ENCODE measurements at regions not wholly inside any gene's neighbourhood (a gene's known extent, or its start where the extent isn't known, plus 50 kb on each side); places are given as distances from the start of the nearest gene placed in this dataset.

DNA sequence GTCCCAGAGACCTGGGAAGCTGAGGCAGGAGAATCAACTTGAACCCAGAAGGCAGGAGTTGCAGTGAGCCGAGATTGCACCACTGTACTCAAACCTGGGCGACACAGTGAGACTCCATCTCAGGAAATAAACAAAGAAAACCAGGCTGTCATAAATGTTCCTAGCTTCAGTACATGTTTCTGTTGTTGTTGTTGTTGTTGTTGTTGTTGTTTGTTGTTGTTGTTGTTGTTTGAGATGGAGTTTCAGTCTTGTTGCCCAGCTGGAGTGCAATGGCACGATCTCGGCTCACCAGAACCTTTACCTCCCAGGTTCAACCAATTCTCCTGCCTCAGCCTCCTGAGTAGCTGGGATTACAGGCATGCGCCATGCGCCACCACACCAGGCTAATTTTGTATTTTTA is 452.5 kb downstream of the HS3ST3B1 start:
- Histone ChIP-seq H3K36me3 (ENCODE audit: control insufficient read depth, insufficient read depth, low read length) (no peaks in the 10 kb centered on the region), H3K27ac (ENCODE audit: extremely low read depth, low read depth, low read length) (no peak overlapping the region), H3K4me3 (no peak overlapping the region), H3K27me3 (ENCODE audit: control insufficient read depth in 2 of 2, insufficient read depth in 2 of 2, low read length in 2 of 2) (no peaks in the 10 kb centered on the region), H3K4me1 (replicated peaks in 1 of 2; ENCODE audit: control insufficient read depth in 2 of 2, insufficient read depth in 2 of 2, low read length in 2 of 2) (no peaks in the 10 kb centered on the region), H4K20me1 (replicated peaks; ENCODE audit: control insufficient read depth, insufficient read depth, low read length) (no peaks in the 10 kb centered on the region), H3K79me2 (ENCODE audit: control insufficient read depth, insufficient read depth, low read length) (no peaks in the 10 kb centered on the region), H3K9ac (ENCODE audit: insufficient read depth in 1 of 2, low read depth in 2 of 2, low read length in 2 of 2) (no peak overlapping the region), H3K9me3 (replicated peaks; ENCODE audit: control insufficient read depth, insufficient read depth, low read depth, low read length) (no peaks in the 10 kb centered on the region), H3K9me1 (ENCODE audit: control insufficient read depth, insufficient read depth, low read length) (no peaks in the 10 kb centered on the region), H3K4me2 (ENCODE audit: insufficient read depth, low read length) (no peak overlapping the region), H2AFZ (ENCODE audit: low read depth, low read length) (no peak overlapping the region)
- in situ Hi-C loops (cut with MboI) (no loop called here), intact Hi-C loops (cut with micrococcal nuclease) (no loop called here)
- ChIA-PET CTCF (ENCODE audit: low intra/inter-chr PET ratio) (no interaction called here), POLR2A (no interaction called here)
- DNase-seq (ENCODE audit: extremely low read depth in 1 of 4, low spot score in 3 of 4) = no peak
- FAIRE-seq = no peak
- TF ChIP-seq MEF2D (tag; conservative IDR thresholded peaks at IDR 0.05; ENCODE audit: low read depth) (no peak), ILK (tag; IDR thresholded peaks at IDR 0.05; ENCODE audit: borderline replicate concordance, low read depth) (no peak), SMARCB1 (IDR thresholded peaks at IDR 0.05; ENCODE audit: insufficient read length, low read depth) (no peak), GABPB1 (CRISPR knock-in tag; IDR thresholded peaks at IDR 0.05) (no peak), SMARCE1 (IDR thresholded peaks at IDR 0.05) (no peak), SIRT6 (IDR thresholded peaks at IDR 0.05; ENCODE audit: low read depth, low read length) (no peak), ZNF134 (CRISPR knock-in tag; conservative IDR thresholded peaks at IDR 0.05) (no peak), ZNF75A (CRISPR knock-in tag; IDR thresholded peaks at IDR 0.05) (no peak), JUND (IDR thresholded peaks at IDR 0.05; ENCODE audit: borderline replicate concordance, low read depth, low read length) (no peak), JUND (tag; IDR thresholded peaks at IDR 0.05; ENCODE audit: borderline replicate concordance, low read depth, low read length) (no peak), ZNF354B (CRISPR knock-in tag; IDR thresholded peaks at IDR 0.05) (no peak), ZNF584 (CRISPR knock-in tag; IDR thresholded peaks at IDR 0.05; ENCODE audit: low read depth) (no peak)
- TF ChIP-seq, protein P1, sequence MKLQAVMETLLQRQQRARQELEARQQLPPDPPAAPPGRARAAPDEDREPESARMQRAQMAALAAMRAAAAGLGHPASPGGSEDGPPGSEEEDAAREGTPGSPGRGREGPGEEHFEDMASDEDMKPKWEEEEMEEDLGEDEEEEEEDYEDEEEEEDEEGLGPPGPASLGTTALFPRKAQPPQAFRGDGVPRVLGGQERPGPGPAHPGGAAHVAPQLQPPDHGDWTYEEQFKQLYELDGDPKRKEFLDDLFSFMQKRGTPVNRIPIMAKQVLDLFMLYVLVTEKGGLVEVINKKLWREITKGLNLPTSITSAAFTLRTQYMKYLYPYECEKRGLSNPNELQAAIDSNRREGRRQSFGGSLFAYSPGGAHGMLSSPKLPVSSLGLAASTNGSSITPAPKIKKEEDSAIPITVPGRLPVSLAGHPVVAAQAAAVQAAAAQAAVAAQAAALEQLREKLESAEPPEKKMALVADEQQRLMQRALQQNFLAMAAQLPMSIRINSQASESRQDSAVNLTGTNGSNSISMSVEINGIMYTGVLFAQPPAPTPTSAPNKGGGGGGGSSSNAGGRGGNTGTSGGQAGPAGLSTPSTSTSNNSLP (IDR thresholded peaks at IDR 0.05; ENCODE audit: borderline replicate concordance, low read depth, low read length) = no peak
- TF ChIP-seq, protein P2, sequence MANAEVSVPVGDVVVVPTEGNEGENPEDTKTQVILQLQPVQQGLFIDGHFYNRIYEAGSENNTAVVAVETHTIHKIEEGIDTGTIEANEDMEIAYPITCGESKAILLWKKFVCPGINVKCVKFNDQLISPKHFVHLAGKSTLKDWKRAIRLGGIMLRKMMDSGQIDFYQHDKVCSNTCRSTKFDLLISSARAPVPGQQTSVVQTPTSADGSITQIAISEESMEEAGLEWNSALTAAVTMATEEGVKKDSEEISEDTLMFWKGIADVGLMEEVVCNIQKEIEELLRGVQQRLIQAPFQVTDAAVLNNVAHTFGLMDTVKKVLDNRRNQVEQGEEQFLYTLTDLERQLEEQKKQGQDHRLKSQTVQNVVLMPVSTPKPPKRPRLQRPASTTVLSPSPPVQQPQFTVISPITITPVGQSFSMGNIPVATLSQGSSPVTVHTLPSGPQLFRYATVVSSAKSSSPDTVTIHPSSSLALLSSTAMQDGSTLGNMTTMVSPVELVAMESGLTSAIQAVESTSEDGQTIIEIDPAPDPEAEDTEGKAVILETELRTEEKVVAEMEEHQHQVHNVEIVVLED (CRISPR knock-in tag; IDR thresholded peaks at IDR 0.05) = no peak
- TF ChIP-seq, protein P3, sequence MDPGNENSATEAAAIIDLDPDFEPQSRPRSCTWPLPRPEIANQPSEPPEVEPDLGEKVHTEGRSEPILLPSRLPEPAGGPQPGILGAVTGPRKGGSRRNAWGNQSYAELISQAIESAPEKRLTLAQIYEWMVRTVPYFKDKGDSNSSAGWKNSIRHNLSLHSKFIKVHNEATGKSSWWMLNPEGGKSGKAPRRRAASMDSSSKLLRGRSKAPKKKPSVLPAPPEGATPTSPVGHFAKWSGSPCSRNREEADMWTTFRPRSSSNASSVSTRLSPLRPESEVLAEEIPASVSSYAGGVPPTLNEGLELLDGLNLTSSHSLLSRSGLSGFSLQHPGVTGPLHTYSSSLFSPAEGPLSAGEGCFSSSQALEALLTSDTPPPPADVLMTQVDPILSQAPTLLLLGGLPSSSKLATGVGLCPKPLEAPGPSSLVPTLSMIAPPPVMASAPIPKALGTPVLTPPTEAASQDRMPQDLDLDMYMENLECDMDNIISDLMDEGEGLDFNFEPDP (CRISPR knock-in tag; IDR thresholded peaks at IDR 0.05) = no peak
- BruUV-seq (replicated peaks) = no TSS peak
- no peak for ATAC-seq
- 0% methylated on average over 3 of the region's 6 CpGs for WGBS (ENCODE audit: insufficient coverage, low coverage, missing lambda C conversion rate)
